ENCODE measurements at regions not wholly inside any gene's neighbourhood (a gene's known extent, or its start where the extent isn't known, plus 50 kb on each side); places are given as distances from the start of the nearest gene placed in this dataset.
"Not testable (repeated sequence)": the region's sequence is repeated elsewhere in the genome, so short reads cannot be mapped to it uniquely, and the experiment has no call there.

DNA sequence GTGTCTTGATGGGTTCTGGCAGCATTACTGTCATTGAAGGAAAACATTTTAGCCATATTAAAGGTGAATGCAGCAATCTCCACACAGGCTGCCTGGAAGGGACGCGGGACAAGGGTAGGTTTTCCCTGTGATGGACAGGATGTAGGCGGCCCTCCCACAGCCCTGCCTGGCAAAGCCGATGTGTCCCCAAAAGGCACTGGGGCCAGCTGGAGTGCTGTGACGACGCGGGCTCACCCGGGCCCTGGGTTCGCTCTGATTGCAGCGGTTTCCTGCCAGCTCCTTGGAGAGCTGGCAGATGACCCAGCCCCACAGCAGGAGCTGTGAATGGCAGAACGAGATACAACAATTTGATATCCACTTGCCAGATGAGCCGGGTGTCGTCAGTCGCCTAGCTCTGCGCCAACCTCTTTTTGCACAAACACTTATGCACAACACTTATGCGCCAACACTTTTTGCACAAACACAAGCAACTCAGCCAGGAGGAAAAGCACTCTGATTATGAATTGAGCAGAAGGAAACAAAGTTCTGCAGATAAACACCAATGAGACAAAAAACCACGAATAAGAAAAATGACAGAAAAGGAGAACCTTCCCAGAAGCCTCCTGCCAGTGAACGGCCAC lies 207.5 kb downstream of the ADRA2C start:
- not testable (repeated sequence) for H3K4me3 Mint-ChIP-seq; H3K27ac Mint-ChIP-seq (ENCODE audit: low read depth); H3K9me3 Mint-ChIP-seq; H3K4me1 Mint-ChIP-seq; ATAC-seq (replicated peaks; ENCODE audit: extremely low read depth, poor library complexity, severe bottlenecking); H3K36me3 Mint-ChIP-seq (ENCODE audit: insufficient read depth); DNase-seq (ENCODE audit: low spot score in 2 of 2)
- peaks cover 56% of the 10 kb centered on the region for H3K27me3 Mint-ChIP-seq

DNA sequence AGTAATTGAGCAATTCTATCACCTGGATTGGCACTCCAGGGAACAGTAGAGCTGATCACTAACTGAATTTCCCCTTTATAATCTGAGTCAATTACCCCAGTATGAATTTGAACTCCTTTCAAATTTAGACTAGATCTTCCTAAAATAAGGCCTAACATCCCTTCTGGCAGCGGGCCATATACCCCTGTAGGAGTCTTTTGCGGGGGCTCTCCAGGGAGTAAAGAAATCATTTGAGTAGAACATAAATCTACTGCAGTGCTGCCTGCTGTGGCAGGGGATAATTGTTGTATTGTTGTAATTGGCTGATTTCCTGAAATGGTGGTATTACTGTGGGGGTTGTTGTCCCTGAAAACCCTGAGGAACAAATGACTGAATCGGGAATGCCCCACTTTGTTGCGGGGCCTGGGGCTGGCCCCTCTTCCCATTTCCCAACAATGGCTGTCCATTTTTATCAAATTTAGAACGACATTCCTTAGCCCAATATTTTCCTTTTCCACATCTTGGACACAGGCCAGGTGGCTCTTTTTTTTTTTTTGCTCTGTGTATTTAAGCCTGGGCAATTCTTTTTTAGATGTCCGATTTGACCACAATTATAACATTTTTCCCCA lies 217.4 kb downstream of the ADRA2C start:
- H3K4me1 Mint-ChIP-seq = peaks cover 10% of the 10 kb centered on the region
- not testable (repeated sequence) for ATAC-seq (replicated peaks; ENCODE audit: extremely low read depth, poor library complexity, severe bottlenecking); H3K36me3 Mint-ChIP-seq (ENCODE audit: insufficient read depth); H3K27me3 Mint-ChIP-seq; H3K27ac Mint-ChIP-seq (ENCODE audit: low read depth); H3K9me3 Mint-ChIP-seq; DNase-seq (ENCODE audit: low spot score in 2 of 2); H3K4me3 Mint-ChIP-seq

- H3K9me3 Mint-ChIP-seq; H3K27ac Mint-ChIP-seq (ENCODE audit: low read depth); DNase-seq (ENCODE audit: low spot score in 2 of 2); ATAC-seq (replicated peaks; ENCODE audit: extremely low read depth, poor library complexity, severe bottlenecking); H3K36me3 Mint-ChIP-seq (ENCODE audit: insufficient read depth): not testable (repeated sequence)
- Mint-ChIP-seq H3K4me3 (peak overlapping the region; percentile 21), H3K4me1 (peaks cover 10% of the 10 kb centered on the region), H3K27me3 (peaks cover 16% of the 10 kb centered on the region)
These were observed 218.6 kb downstream of the ADRA2C start for GRCh38 chr4:3984796-3985195.

GRCh38 chr4:3986412-3986811 lies 220.2 kb downstream of the ADRA2C start:
- not testable (repeated sequence) for ATAC-seq (replicated peaks; ENCODE audit: extremely low read depth, poor library complexity, severe bottlenecking); H3K27ac Mint-ChIP-seq (ENCODE audit: low read depth)
- peaks cover 10% of the 10 kb centered on the region for H3K4me1 Mint-ChIP-seq

DNA sequence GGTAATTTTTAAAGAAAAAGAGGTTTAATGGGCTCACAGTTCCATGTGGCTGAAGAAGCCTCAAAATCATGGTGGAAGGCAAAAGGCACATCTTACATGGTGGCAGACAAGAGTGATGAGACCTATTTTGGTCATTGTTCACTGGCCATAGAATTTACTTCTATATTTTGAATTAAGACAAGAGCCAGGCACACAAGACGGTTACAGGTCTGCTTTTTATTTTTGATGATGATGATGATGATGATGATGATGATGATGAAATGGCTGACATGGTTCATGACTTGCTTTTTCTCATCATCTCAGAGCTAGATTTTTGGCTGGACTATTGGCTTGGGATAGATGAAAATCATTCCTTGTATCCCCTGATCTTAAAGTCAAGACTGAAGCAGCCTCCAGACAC lies 229.3 kb downstream of the OTOP1 start:
- H3K4me1 Mint-ChIP-seq; H3K9me3 Mint-ChIP-seq; H3K27ac Mint-ChIP-seq (ENCODE audit: low read depth); ATAC-seq (replicated peaks; ENCODE audit: extremely low read depth, poor library complexity, severe bottlenecking); DNase-seq (ENCODE audit: low spot score in 2 of 2); H3K4me3 Mint-ChIP-seq; H3K36me3 Mint-ChIP-seq (ENCODE audit: insufficient read depth): not testable (repeated sequence)
- peaks cover 30% of the 10 kb centered on the region for H3K27me3 Mint-ChIP-seq

More at GRCh38 chr4:3986412-3986811, 220.2 kb downstream of the ADRA2C start:
- peaks cover 32% of the 10 kb centered on the region for H3K27me3 Mint-ChIP-seq
- H3K36me3 Mint-ChIP-seq (ENCODE audit: insufficient read depth); H3K9me3 Mint-ChIP-seq; H3K4me3 Mint-ChIP-seq; DNase-seq (ENCODE audit: low spot score in 2 of 2): not testable (repeated sequence)

GRCh38 chr4:4004036-4004435 lies 222.7 kb downstream of the OTOP1 start:
- H3K9me3 Mint-ChIP-seq; DNase-seq (ENCODE audit: low spot score in 2 of 2); ATAC-seq (replicated peaks; ENCODE audit: extremely low read depth, poor library complexity, severe bottlenecking); H3K4me3 Mint-ChIP-seq; H3K4me1 Mint-ChIP-seq; H3K36me3 Mint-ChIP-seq (ENCODE audit: insufficient read depth); H3K27me3 Mint-ChIP-seq; H3K27ac Mint-ChIP-seq (ENCODE audit: low read depth): not testable (repeated sequence)

GRCh38 chr4:4004702-4005101 lies 222.0 kb downstream of the OTOP1 start:
- not testable (repeated sequence) for H3K27ac Mint-ChIP-seq (ENCODE audit: low read depth); ATAC-seq (replicated peaks; ENCODE audit: extremely low read depth, poor library complexity, severe bottlenecking); H3K4me3 Mint-ChIP-seq; H3K4me1 Mint-ChIP-seq; H3K27me3 Mint-ChIP-seq; H3K9me3 Mint-ChIP-seq; DNase-seq (ENCODE audit: low spot score in 2 of 2); H3K36me3 Mint-ChIP-seq (ENCODE audit: insufficient read depth)

DNA sequence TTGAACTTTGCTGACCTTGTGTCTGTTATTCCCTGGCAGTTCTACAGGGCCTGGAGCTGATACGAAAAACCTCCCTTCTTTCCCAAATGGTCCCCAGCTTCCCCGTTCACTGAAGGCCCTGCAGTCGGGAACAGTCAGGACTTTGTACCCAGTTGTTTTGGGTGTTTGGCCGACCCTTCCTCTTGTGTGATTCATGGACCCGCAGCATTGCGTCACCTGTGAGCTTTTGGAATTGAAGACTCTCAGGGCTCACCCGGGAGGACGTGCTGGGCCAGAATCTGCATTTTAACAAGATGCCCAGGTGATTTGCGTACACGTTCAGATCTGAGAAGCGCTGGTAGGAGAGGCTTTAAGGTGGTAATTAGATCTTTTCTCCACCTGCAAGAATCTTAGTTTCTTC lies 220.4 kb downstream of the OTOP1 start:
- ATAC-seq (replicated peaks; ENCODE audit: extremely low read depth, poor library complexity, severe bottlenecking); DNase-seq (ENCODE audit: low spot score in 2 of 2); H3K9me3 Mint-ChIP-seq; H3K4me1 Mint-ChIP-seq; H3K27ac Mint-ChIP-seq (ENCODE audit: low read depth); H3K4me3 Mint-ChIP-seq; H3K36me3 Mint-ChIP-seq (ENCODE audit: insufficient read depth): not testable (repeated sequence)
- H3K27me3 Mint-ChIP-seq = peaks cover 10% of the 10 kb centered on the region

DNA sequence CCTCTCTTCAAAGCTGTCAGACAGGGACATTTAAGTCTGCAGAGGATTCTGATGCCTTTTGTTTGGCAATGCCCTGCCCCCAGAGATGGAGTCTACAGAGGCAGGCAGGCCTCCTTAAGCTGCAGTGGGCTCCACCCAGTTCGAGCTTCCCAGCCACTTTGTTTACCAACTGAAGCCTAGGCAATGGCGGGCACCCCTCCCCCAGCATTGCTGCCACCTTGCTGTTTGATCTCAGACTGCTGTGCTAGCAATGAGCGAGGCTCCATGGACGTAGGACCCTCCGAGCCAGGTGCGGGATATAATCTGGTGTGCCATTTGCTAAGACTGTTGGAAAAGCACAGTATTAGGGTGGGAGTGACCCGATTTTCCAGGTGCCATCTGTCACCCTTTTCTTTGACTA lies 207.7 kb downstream of the OTOP1 start:
- ATAC-seq (replicated peaks; ENCODE audit: extremely low read depth, poor library complexity, severe bottlenecking); H3K27ac Mint-ChIP-seq (ENCODE audit: low read depth); H3K36me3 Mint-ChIP-seq (ENCODE audit: insufficient read depth); H3K4me1 Mint-ChIP-seq; DNase-seq (ENCODE audit: low spot score in 2 of 2); H3K4me3 Mint-ChIP-seq; H3K9me3 Mint-ChIP-seq: not testable (repeated sequence)
- peaks cover 46% of the 10 kb centered on the region for H3K27me3 Mint-ChIP-seq

GRCh38 chr4:4021161-4021560 lies 205.6 kb downstream of the OTOP1 start:
- not testable (repeated sequence) for H3K4me1 Mint-ChIP-seq; ATAC-seq (replicated peaks; ENCODE audit: extremely low read depth, poor library complexity, severe bottlenecking); H3K4me3 Mint-ChIP-seq; H3K9me3 Mint-ChIP-seq; H3K27ac Mint-ChIP-seq (ENCODE audit: low read depth); DNase-seq (ENCODE audit: low spot score in 2 of 2); H3K36me3 Mint-ChIP-seq (ENCODE audit: insufficient read depth)
- peaks cover 47% of the 10 kb centered on the region for H3K27me3 Mint-ChIP-seq

DNA sequence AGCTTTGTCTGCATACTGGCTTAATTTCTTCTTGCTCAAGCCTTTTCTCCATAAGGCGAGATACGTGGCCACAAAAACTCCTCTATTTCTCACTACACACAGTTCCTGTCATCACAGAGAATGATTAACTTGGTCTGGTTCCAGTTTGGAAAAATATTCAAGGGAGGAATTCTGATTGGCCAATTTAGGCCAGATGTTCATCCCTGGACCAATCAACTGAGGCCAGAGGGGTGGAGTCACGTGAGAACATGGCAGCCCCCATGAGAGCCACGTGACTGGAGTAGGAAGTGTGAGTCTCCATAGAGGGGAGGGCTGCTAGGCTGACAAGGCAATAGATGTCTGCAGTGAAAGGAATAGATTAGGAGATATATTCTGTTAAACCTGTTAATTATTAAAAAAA lies 200.0 kb downstream of the OTOP1 start:
- H3K9me3 Mint-ChIP-seq; H3K36me3 Mint-ChIP-seq (ENCODE audit: insufficient read depth); DNase-seq (ENCODE audit: low spot score in 2 of 2); H3K4me3 Mint-ChIP-seq; H3K27ac Mint-ChIP-seq (ENCODE audit: low read depth); H3K4me1 Mint-ChIP-seq; ATAC-seq (replicated peaks; ENCODE audit: extremely low read depth, poor library complexity, severe bottlenecking): not testable (repeated sequence)
- peaks cover 21% of the 10 kb centered on the region for H3K27me3 Mint-ChIP-seq

- not testable (repeated sequence) for DNase-seq (ENCODE audit: low spot score in 2 of 2); ATAC-seq (replicated peaks; ENCODE audit: extremely low read depth, poor library complexity, severe bottlenecking); H3K27ac Mint-ChIP-seq (ENCODE audit: low read depth); H3K4me3 Mint-ChIP-seq; H3K9me3 Mint-ChIP-seq; H3K4me1 Mint-ChIP-seq; H3K36me3 Mint-ChIP-seq (ENCODE audit: insufficient read depth)
- H3K27me3 Mint-ChIP-seq = peaks cover 17% of the 10 kb centered on the region
These were observed 198.0 kb downstream of the OTOP1 start for GRCh38 chr4:4028752-4029151.

- H3K4me3 Mint-ChIP-seq; H3K27ac Mint-ChIP-seq (ENCODE audit: low read depth); DNase-seq (ENCODE audit: low spot score in 2 of 2); H3K36me3 Mint-ChIP-seq (ENCODE audit: insufficient read depth); H3K9me3 Mint-ChIP-seq; ATAC-seq (replicated peaks; ENCODE audit: extremely low read depth, poor library complexity, severe bottlenecking); H3K27me3 Mint-ChIP-seq; H3K4me1 Mint-ChIP-seq: not testable (repeated sequence)
These were observed 196.2 kb downstream of the OTOP1 start for GRCh38 chr4:4030509-4030908.
